ENCODE measurements at regions not wholly inside any gene's neighbourhood (a gene's known extent, or its start where the extent isn't known, plus 50 kb on each side); places are given as distances from the start of the nearest gene placed in this dataset.
"Not testable (repeated sequence)": the region's sequence is repeated elsewhere in the genome, so short reads cannot be mapped to it uniquely, and the experiment has no call there.

DNA sequence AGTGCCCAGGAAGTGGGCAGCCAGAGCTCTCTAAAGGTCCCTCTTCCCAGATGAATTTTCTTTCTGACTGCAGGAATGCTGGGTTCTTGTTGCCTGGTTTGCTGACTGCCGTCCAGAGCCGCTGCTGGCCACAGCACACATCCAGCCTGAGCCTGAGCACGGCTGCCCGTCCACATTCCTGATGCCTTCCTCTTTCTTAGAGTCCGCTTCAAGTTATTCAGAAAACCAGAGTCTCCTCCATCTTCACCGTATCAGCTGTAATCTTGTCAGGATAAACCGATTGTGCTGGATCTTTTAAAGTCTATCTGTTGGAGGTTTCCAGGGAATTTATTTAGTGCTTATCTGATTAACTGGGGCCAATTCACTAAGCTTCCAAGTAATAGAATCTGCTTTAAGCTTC lies 84.8 kb upstream of the BCAR3 start:
- CTCF ChIA-PET, result interaction anchor here (1.2 kb wide), 1 partner anchor 85 kb away, joined by 3 read pairs; the partner anchor contains the start of gene BCAR3
- ATAC-seq (no peak), DNase-seq (no peak)
- Mint-ChIP-seq H3K27ac (no peak overlapping the region), H3K9me3 (ENCODE audit: low read depth) (no peaks in the 10 kb centered on the region), H3K4me1 (peaks cover 27% of the 10 kb centered on the region), H3K4me3 (no peak overlapping the region), H3K36me3 (no peaks in the 10 kb centered on the region), H3K27me3 (peaks cover 2% of the 10 kb centered on the region)

- ATAC-seq, result no peak
- Mint-ChIP-seq H3K9me3 (ENCODE audit: low read depth) (no peaks in the 10 kb centered on the region), H3K4me3 (no peak overlapping the region), H3K27me3 (peaks cover 2% of the 10 kb centered on the region), H3K27ac (no peak overlapping the region), H3K36me3 (no peaks in the 10 kb centered on the region), H3K4me1 (peaks cover 29% of the 10 kb centered on the region)
- DNase-seq, result no peak
- CTCF ChIA-PET, result no interaction called here
These were observed 83.5 kb upstream of the BCAR3 start for GRCh38 chr1:93765099-93765498.

DNA sequence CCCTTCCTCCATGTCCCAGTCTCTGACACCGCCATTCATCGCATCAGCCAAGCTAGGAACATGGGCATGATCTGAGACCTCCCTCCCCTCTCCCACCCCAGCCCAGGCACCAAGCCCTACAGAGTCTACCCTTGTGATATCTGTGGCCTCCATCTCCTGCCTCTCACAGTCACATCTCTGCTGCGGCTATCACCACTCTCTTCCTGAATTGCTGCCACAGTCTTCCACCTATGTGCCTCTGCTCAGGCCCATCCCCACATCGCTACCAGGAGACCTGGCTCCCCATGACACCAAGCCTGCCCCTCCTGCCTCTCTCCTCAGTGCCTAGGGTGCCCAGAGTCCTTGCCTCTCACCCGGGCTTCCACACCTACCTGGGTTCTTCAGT lies 82.7 kb upstream of the BCAR3 start:
- H3K4me3 Mint-ChIP-seq, result no peak overlapping the region
- peaks cover 36% of the 10 kb centered on the region for H3K4me1 Mint-ChIP-seq
- DNase-seq (no peak), ATAC-seq (no peak)
- peaks cover 2% of the 10 kb centered on the region for H3K27me3 Mint-ChIP-seq
- CTCF ChIA-PET, result no interaction called here
- H3K9me3 Mint-ChIP-seq (ENCODE audit: low read depth), result no peaks in the 10 kb centered on the region
- H3K36me3 Mint-ChIP-seq, result no peaks in the 10 kb centered on the region
- no peak overlapping the region for H3K27ac Mint-ChIP-seq

GRCh38 chr1:93763704-93764365 lies 82.2 kb upstream of the BCAR3 start:
- Mint-ChIP-seq H3K4me1 (peaks cover 41% of the 10 kb centered on the region), H3K4me3 (no peak overlapping the region), H3K9me3 (ENCODE audit: low read depth) (no peaks in the 10 kb centered on the region), H3K27me3 (peaks cover 2% of the 10 kb centered on the region), H3K36me3 (no peaks in the 10 kb centered on the region), H3K27ac (no peak overlapping the region)
- DNase-seq (no peak), ATAC-seq (no peak)
- CTCF ChIA-PET, result interaction anchor here (1.1 to 1.4 kb wide), 2 partner anchors 38 to 50 kb away, joined by 3 to 4 read pairs; no protein-coding TSS in a partner anchor

DNA sequence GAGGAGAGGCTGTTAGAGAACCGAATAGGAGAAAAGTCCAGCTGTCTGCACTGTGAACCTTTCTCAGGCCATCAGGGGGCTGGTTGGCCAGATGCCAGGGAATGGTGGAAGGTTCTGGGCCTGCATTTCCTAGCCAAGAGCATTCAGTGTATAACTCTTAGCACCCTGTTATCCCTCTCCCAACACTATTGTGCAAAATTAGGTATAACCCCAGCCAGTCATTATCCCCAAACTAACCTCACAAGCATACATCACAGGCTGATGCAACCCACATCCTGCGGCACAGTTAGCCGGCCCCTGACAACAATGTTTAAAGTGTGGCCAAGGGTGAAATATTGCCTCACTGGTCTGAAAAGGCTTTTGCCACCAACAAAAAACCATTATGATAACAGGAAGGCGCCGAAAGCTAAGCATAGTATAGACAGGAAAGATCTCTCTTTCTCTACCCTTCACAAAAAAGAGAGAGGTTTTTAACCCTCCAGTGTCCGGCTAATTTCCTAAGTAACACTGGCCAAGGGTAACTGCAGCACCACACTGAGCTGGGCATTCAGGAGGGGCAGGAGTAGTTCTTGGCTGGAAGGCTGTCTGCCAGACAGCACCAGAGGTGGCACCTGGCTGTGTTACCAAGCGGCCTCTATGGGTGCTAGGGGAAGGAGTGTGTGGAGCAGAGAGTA lies 77.3 kb upstream of the BCAR3 start:
- Mint-ChIP-seq H3K9me3 (ENCODE audit: low read depth) (no peaks in the 10 kb centered on the region), H3K4me1 (peaks cover 35% of the 10 kb centered on the region), H3K27me3 (no peaks in the 10 kb centered on the region), H3K36me3 (no peaks in the 10 kb centered on the region), H3K4me3 (no peak overlapping the region), H3K27ac (peak overlapping the region; percentile 84)
- DNase-seq (peak; percentile 84), ATAC-seq (peak; percentile 81)
- CTCF ChIA-PET, result no interaction called here

DNA sequence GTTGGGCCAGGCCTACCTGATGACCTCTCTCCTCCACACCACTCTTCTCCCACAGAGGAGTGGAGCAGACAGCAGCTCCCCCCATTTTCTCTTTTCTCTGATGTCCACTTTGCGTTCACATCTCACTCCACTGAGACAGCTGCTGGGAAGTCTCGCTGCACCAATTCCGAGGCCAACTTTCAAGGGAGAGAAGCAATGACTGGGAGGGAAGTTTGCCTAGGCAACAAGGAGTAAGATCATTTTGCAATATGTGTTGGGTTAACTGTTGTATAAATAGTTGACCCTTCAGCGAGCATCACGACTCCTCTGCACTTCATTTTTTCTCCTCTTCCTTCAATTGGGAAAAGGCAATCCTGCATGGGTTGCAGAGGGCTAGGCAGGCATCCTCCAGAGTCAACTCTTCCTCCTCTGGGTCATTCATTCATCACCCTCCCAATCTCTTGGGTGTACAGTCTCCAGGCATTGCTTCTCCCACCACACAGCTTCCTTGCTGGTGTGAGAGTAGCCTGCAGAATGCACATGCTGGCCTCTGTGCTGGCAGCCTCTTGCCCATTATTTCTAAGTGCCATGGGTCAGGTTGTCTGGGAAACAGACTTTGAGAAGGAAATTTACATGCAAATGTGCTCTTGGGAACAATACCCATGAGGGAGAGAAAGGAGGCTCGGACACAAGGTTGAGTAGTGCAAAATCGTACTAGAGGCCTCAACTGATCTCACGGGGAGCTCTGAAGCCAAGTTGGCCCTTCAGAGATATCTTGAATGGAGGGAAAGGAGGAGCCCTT lies 75.8 kb upstream of the BCAR3 start:
- Mint-ChIP-seq H3K4me1 (peaks cover 38% of the 10 kb centered on the region), H3K27ac (no peak overlapping the region), H3K36me3 (no peaks in the 10 kb centered on the region), H3K27me3 (no peaks in the 10 kb centered on the region), H3K9me3 (ENCODE audit: low read depth) (no peaks in the 10 kb centered on the region), H3K4me3 (no peak overlapping the region)
- no peak for DNase-seq
- CTCF ChIA-PET, result no interaction called here
- ATAC-seq, result no peak

DNA sequence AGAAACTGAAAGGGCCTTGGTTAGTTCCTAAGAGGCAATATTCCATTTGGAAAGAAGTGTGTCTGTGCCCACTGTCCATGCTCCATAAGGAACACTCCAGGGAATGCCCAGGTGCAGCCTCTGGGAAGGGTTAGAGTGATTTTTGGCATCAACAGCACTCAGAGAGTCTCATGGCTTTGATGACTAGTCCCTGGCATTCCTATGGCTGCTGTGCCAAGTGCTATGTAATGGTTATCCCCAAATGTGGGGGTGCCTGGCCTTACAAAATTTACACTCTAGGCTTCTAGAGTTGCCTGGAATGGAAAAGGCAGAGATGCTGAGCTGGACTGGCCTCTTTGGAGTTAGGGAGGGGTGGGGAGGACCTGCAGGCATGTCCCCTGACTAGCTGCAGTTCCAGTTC lies 75.0 kb upstream of the BCAR3 start:
- Mint-ChIP-seq H3K4me3 (no peak overlapping the region), H3K27me3 (no peaks in the 10 kb centered on the region), H3K9me3 (ENCODE audit: low read depth) (no peaks in the 10 kb centered on the region), H3K27ac (no peak overlapping the region), H3K4me1 (peaks cover 45% of the 10 kb centered on the region), H3K36me3 (no peaks in the 10 kb centered on the region)
- ATAC-seq (no peak), DNase-seq (no peak)
- CTCF ChIA-PET, result no interaction called here

DNA sequence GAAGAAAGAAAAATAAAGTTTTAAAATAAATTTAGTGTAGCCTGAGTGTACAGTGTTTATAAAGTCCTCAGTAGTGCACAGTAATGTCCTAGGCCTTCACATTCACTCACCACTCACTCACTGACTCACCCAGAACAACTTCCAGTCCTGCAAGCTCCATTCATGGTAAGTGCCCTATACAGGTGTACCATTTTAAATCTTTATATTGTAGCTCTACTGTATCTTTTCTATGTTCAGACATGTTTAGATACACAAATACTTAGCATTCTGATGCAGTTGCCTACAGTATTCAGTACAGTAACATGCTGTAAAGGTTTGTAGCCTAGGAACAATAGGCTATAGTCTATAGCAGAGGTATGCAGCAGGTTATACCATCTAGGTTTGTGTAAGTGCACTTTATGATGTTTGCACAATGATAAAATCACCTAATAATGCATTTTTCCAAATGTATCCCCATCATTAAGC lies 73.6 kb upstream of the BCAR3 start:
- not testable (repeated sequence) for H3K27ac Mint-ChIP-seq; DNase-seq; H3K9me3 Mint-ChIP-seq (ENCODE audit: low read depth); ATAC-seq; H3K36me3 Mint-ChIP-seq; H3K4me3 Mint-ChIP-seq; H3K27me3 Mint-ChIP-seq
- CTCF ChIA-PET, result interaction anchor here (1.1 to 1.4 kb wide), 3 partner anchors 10 to 100 kb away, joined by 3 to 4 read pairs (median 3); no protein-coding TSS in a partner anchor
- H3K4me1 Mint-ChIP-seq, result peaks cover 58% of the 10 kb centered on the region

DNA sequence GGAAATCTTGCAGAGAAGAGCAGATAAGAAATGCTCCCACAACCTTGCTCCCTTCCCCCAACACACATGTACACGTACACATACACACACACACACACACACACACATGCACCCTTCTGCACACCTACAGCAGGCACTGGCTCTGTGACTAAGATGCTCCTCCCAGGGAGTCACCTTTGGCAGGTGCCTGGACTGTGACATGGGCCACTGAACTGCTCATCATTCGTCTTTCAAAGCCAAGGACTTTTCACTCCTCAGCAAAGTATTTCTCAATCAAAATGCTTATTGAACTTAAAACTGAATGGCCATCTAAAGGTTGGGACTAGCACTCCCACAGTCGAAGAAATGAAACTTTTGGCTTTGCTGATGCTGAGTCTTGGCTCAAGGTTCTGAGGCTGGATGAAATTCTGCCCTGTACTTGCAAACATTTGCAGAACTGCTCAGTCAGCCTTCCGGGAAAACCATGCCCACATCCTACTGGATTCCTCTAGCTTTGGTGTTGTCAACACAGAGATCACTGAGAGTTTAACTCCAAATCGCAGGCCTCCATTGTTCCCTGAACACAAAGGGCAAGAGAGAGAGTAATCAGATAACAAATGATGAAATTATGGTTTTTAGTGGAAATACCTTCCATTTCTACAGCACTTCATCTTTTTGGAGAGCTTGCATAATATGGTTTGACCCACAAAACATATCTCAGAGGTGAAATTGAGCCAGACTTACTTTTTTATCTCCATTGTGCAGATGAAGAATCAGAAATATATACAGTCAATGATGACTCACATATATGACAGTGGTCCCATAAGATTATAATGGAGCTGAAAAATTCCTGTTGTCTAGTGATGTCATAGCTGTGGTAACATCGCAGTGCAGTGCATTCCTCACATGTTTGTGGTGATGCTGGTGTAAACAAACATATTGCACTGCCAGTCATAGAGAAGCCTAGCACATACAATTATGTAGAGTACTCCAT lies 72.4 kb upstream of the BCAR3 start:
- H3K4me1 Mint-ChIP-seq, result peaks cover 52% of the 10 kb centered on the region
- CTCF ChIA-PET, result interaction anchor here (1.1 to 1.4 kb wide), 3 partner anchors 9 to 99 kb away, joined by 3 to 4 read pairs (median 3); no protein-coding TSS in a partner anchor
- H3K27ac Mint-ChIP-seq, result no peak overlapping the region
- no peaks in the 10 kb centered on the region for H3K27me3 Mint-ChIP-seq
- no peaks in the 10 kb centered on the region for H3K9me3 Mint-ChIP-seq (ENCODE audit: low read depth)
- DNase-seq, result no peak
- no peak overlapping the region for H3K4me3 Mint-ChIP-seq
- H3K36me3 Mint-ChIP-seq, result no peaks in the 10 kb centered on the region
- ATAC-seq, result no peak

- ATAC-seq, result no peak
- Mint-ChIP-seq H3K36me3 (peaks cover 7% of the 10 kb centered on the region), H3K27ac (peak overlapping the region; percentile 54), H3K27me3 (peaks cover 11% of the 10 kb centered on the region), H3K9me3 (ENCODE audit: low read depth) (peaks cover 3% of the 10 kb centered on the region), H3K4me3 (no peak overlapping the region), H3K4me1 (peaks cover 42% of the 10 kb centered on the region)
- CTCF ChIA-PET, result interaction anchor here (1.4 kb wide), 1 partner anchor 35 kb away, joined by 6 read pairs; no protein-coding TSS in a partner anchor
- no peak for DNase-seq
These were observed 70.0 kb upstream of the BCAR3 start for GRCh38 chr1:93751377-93752250.

- peaks cover 3% of the 10 kb centered on the region for H3K9me3 Mint-ChIP-seq (ENCODE audit: low read depth)
- peaks cover 42% of the 10 kb centered on the region for H3K4me1 Mint-ChIP-seq
- no peak overlapping the region for H3K4me3 Mint-ChIP-seq
- peak overlapping the region; percentile 25 for H3K27ac Mint-ChIP-seq
- H3K27me3 Mint-ChIP-seq, result peaks cover 12% of the 10 kb centered on the region
- CTCF ChIA-PET, result interaction anchor here (1.4 to 1.6 kb wide), 2 partner anchors 10 to 34 kb away, joined by 4 to 6 read pairs; no protein-coding TSS in a partner anchor
- DNase-seq (peak; percentile 60), ATAC-seq (peak; percentile 83)
- H3K36me3 Mint-ChIP-seq, result peaks cover 8% of the 10 kb centered on the region
These were observed 69.3 kb upstream of the BCAR3 start for GRCh38 chr1:93750955-93751354.

DNA sequence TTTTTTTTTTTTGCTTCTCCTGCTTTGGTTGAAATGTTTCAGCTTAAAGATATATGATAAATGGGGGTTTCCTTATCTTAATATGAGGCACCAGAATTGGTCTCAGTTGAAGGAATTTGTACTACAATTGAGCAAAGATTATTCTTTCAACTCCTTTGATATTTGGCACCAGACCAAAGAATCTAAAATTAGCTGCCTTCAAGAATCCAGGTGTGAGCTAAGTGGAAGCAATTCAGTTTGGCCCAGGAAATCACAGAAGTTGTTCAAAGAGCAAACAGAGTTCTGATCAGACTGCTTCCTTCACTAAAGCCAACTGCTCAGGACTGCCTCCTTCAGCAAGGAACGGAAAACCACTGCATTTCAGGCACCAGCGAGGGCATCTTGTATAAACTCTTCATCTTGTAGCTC lies 68.3 kb upstream of the BCAR3 start:
- Mint-ChIP-seq H3K4me3 (no peak overlapping the region), H3K36me3 (peaks cover 10% of the 10 kb centered on the region), H3K27me3 (peaks cover 13% of the 10 kb centered on the region), H3K4me1 (peaks cover 44% of the 10 kb centered on the region), H3K27ac (peak overlapping the region; percentile 29), H3K9me3 (ENCODE audit: low read depth) (peaks cover 3% of the 10 kb centered on the region)
- no peak for DNase-seq
- no peak for ATAC-seq
- CTCF ChIA-PET, result interaction anchor here (0.9 to 1.6 kb wide), 2 partner anchors 9 to 62 kb away, joined by 3 to 4 read pairs; no protein-coding TSS in a partner anchor

Measured in activated CD8-positive, alpha-beta memory T cell treated with anti-CD3 and anti-CD28 coated beads, Interleukin-2, amount 10 ng/mL, durations not matched to agents 7 days and 5 days (primary cell).